ENCODE measurements at regions not wholly inside any gene's neighbourhood (a gene's known extent, or its start where the extent isn't known, plus 50 kb on each side); places are given as distances from the start of the nearest gene placed in this dataset.
A peak's percentile ranks its signal among the peaks of the same experiment; 100 is the strongest.

DNA sequence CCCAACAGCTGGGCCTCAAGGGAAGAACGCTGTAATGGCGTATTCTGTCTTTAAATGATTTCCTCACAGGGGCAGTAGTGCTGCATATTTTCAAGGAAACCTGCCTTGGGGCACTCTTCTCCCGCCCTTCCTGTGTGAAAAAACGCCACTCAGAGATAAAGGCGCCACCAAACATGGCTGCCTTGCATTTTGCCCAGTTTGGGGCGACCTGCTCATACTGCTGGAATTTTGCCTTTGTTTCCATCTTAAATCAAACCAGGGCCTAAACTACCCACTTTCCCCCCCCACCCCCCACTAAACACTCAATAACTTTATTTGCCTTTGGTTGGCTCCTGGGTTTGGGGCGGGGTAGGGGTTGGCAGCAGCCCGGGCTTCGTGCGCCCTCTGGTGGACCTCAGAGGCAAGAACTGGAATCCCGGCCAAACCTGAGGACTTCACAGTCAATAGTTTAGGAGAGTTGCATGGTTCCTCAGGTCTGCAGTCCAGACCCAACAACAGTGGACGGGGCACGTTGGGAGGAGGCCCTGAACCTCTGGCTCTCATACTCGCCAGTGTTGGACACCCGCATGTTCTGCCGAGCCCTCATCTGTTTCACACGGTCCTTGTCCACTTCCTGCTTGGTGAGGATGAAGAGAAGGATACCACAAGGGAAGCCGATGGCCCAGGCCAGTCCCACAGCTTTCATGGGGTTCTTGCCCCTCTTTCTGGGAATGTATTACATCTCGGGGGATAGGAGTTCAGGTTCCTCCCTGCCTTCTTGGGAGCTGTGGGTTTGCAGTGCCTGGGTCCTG is 220.1 kb upstream of the STK26 start:
- H3K4ac ChIP-seq (ENCODE audit: low read depth, low read length), result no peak overlapping the region
- no peaks in the 10 kb centered on the region for H3K4me1 ChIP-seq (ENCODE audit: control insufficient read depth, low read depth, low read length)
- H3K79me1 ChIP-seq (ENCODE audit: low read length), result no peaks in the 10 kb centered on the region
- H3K9ac ChIP-seq (ENCODE audit: low read length), result no peak overlapping the region
- peak; percentile 28 for DNase-seq
- no peaks in the 10 kb centered on the region for H3K27me3 ChIP-seq (ENCODE audit: insufficient read depth, low read length, poor library complexity)
- no peak overlapping the region for H3K27ac ChIP-seq (ENCODE audit: low read depth, low read length)
- H3K18ac ChIP-seq (ENCODE audit: low read length), result no peak overlapping the region
- no peak overlapping the region for H2AK5ac ChIP-seq (ENCODE audit: low read length)
- H2BK15ac ChIP-seq (replicated peaks; ENCODE audit: low read depth), result no peak overlapping the region
- H3K56ac ChIP-seq (ENCODE audit: low read length), result no peak overlapping the region
- H2BK120ac ChIP-seq (ENCODE audit: low read depth, low read length), result no peak overlapping the region
- H2BK5ac ChIP-seq (ENCODE audit: low read length), result no peak overlapping the region
- H3K4me3 ChIP-seq (ENCODE audit: low read length), result no peak overlapping the region
- H4K8ac ChIP-seq (ENCODE audit: low read depth, low read length), result no peak overlapping the region
- H3K36me3 ChIP-seq (ENCODE audit: control insufficient read depth, insufficient read depth, low read length), result no peaks in the 10 kb centered on the region
- no peak overlapping the region for H3K4me2 ChIP-seq (ENCODE audit: low read length)
- H3K79me2 ChIP-seq (ENCODE audit: control insufficient read depth, insufficient read depth, low read length), result no peaks in the 10 kb centered on the region
- WGBS (ENCODE audit: extremely low coverage, insufficient coverage, low lambda C conversion rate), result no CpG with 5 or more reads among the region's 19 CpGs
- H4K5ac ChIP-seq (ENCODE audit: low read length), result no peak overlapping the region
- no peak overlapping the region for H3K23ac ChIP-seq (ENCODE audit: low read length)

- H3K79me2 ChIP-seq (ENCODE audit: control insufficient read depth, insufficient read depth, low read length), result peaks cover 5% of the 10 kb centered on the region
- WGBS (ENCODE audit: extremely low coverage, insufficient coverage, low lambda C conversion rate), result no CpG with 5 or more reads among the region's 11 CpGs
- no peak overlapping the region for H2BK5ac ChIP-seq (ENCODE audit: low read length)
- H3K56ac ChIP-seq (ENCODE audit: low read length), result no peak overlapping the region
- no peak overlapping the region for H2AK5ac ChIP-seq (ENCODE audit: low read length)
- no peak overlapping the region for H3K23ac ChIP-seq (ENCODE audit: low read length)
- H2BK15ac ChIP-seq (replicated peaks; ENCODE audit: low read depth), result no peak overlapping the region
- H2BK120ac ChIP-seq (ENCODE audit: low read depth, low read length), result no peak overlapping the region
- H3K4me3 ChIP-seq (ENCODE audit: low read length), result no peak overlapping the region
- no peaks in the 10 kb centered on the region for H3K27me3 ChIP-seq (ENCODE audit: insufficient read depth, low read length, poor library complexity)
- no peak overlapping the region for H4K8ac ChIP-seq (ENCODE audit: low read depth, low read length)
- no peak overlapping the region for H3K18ac ChIP-seq (ENCODE audit: low read length)
- no peak overlapping the region for H3K9ac ChIP-seq (ENCODE audit: low read length)
- H3K36me3 ChIP-seq (ENCODE audit: control insufficient read depth, insufficient read depth, low read length), result peaks cover 2% of the 10 kb centered on the region
- H3K79me1 ChIP-seq (ENCODE audit: low read length), result no peaks in the 10 kb centered on the region
- no peak overlapping the region for H4K5ac ChIP-seq (ENCODE audit: low read length)
- no peak overlapping the region for H3K4ac ChIP-seq (ENCODE audit: low read depth, low read length)
- no peak overlapping the region for H3K4me2 ChIP-seq (ENCODE audit: low read length)
- H3K27ac ChIP-seq (ENCODE audit: low read depth, low read length), result no peak overlapping the region
- no peaks in the 10 kb centered on the region for H3K4me1 ChIP-seq (ENCODE audit: control insufficient read depth, low read depth, low read length)
- no peak for DNase-seq
Observed at GRCh38 chrX:131812847-131813825, 210.0 kb upstream of the STK26 start.

- Histone ChIP-seq H3K79me1 (ENCODE audit: low read length) (no peaks in the 10 kb centered on the region), H2BK5ac (ENCODE audit: low read length) (no peak overlapping the region), H3K18ac (ENCODE audit: low read length) (no peak overlapping the region), H2BK120ac (ENCODE audit: low read depth, low read length) (no peak overlapping the region), H3K23ac (ENCODE audit: low read length) (no peak overlapping the region), H3K4ac (ENCODE audit: low read depth, low read length) (no peak overlapping the region), H3K79me2 (ENCODE audit: control insufficient read depth, insufficient read depth, low read length) (peaks cover 9% of the 10 kb centered on the region), H2AK5ac (ENCODE audit: low read length) (no peak overlapping the region), H3K4me2 (ENCODE audit: low read length) (no peak overlapping the region), H3K4me1 (ENCODE audit: control insufficient read depth, low read depth, low read length) (no peaks in the 10 kb centered on the region), H3K27me3 (ENCODE audit: insufficient read depth, low read length, poor library complexity) (no peaks in the 10 kb centered on the region), H3K56ac (ENCODE audit: low read length) (no peak overlapping the region), H3K4me3 (ENCODE audit: low read length) (no peak overlapping the region), H3K27ac (ENCODE audit: low read depth, low read length) (no peak overlapping the region), H3K36me3 (ENCODE audit: control insufficient read depth, insufficient read depth, low read length) (peaks cover 2% of the 10 kb centered on the region), H4K5ac (ENCODE audit: low read length) (no peak overlapping the region), H4K8ac (ENCODE audit: low read depth, low read length) (no peak overlapping the region), H3K9ac (ENCODE audit: low read length) (no peak overlapping the region), H2BK15ac (replicated peaks; ENCODE audit: low read depth) (no peak overlapping the region)
- WGBS (ENCODE audit: extremely low coverage, insufficient coverage, low lambda C conversion rate), result no CpG with 5 or more reads among the region's 9 CpGs
- no peak for DNase-seq
Observed at GRCh38 chrX:131816551-131817136, 206.5 kb upstream of the STK26 start.

DNA sequence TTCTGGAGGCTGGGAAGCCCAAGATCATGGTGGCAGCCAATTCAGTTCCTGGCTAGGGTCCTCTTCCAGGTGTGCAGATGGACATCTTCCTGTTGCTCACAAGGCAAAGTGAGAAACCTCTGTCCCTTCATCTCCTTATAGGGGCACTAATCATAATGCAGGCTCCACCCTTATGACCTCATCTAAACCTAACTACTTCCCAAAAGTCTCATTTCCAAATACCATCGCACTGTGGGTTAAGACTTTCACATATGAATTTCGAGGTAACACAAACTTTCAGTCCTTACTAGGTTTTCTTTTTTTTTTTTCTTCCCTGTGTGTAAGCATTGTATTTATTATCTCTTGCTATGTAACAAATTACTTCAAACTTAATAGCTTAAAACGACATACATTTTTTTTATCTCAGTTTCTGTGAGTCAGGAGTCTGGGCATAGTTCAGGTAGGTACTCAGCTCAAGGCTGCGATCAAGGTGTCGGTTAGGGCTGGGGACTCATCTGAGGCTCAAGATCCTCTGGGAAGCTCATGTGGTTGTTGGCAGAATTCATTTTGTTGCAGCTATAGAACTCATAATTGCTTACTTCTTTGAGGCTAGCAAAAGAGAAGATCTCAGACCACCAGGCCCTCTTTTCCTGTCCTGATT is 204.7 kb upstream of the STK26 start:
- Histone ChIP-seq H2BK15ac (replicated peaks; ENCODE audit: low read depth) (no peak overlapping the region), H4K5ac (ENCODE audit: low read length) (no peak overlapping the region), H3K23ac (ENCODE audit: low read length) (no peak overlapping the region), H3K27ac (ENCODE audit: low read depth, low read length) (no peak overlapping the region), H3K4me2 (ENCODE audit: low read length) (no peak overlapping the region), H3K18ac (ENCODE audit: low read length) (no peak overlapping the region), H3K4me3 (ENCODE audit: low read length) (no peak overlapping the region), H4K8ac (ENCODE audit: low read depth, low read length) (no peak overlapping the region), H2BK5ac (ENCODE audit: low read length) (no peak overlapping the region), H3K79me2 (ENCODE audit: control insufficient read depth, insufficient read depth, low read length) (peaks cover 18% of the 10 kb centered on the region), H3K27me3 (ENCODE audit: insufficient read depth, low read length, poor library complexity) (no peaks in the 10 kb centered on the region), H3K9ac (ENCODE audit: low read length) (no peak overlapping the region), H3K36me3 (ENCODE audit: control insufficient read depth, insufficient read depth, low read length) (peaks cover 2% of the 10 kb centered on the region), H3K79me1 (ENCODE audit: low read length) (no peaks in the 10 kb centered on the region), H3K4ac (ENCODE audit: low read depth, low read length) (no peak overlapping the region), H2AK5ac (ENCODE audit: low read length) (no peak overlapping the region), H3K56ac (ENCODE audit: low read length) (no peak overlapping the region), H3K4me1 (ENCODE audit: control insufficient read depth, low read depth, low read length) (no peaks in the 10 kb centered on the region), H2BK120ac (ENCODE audit: low read depth, low read length) (no peak overlapping the region)
- DNase-seq, result no peak
- whole genome bisulfite sequencing (ENCODE audit: extremely low coverage, insufficient coverage, low lambda C conversion rate), result no CpG with 5 or more reads among the region's 5 CpGs

GRCh38 chrX:131821945-131822622 is 201.0 kb upstream of the STK26 start:
- H3K27ac ChIP-seq (ENCODE audit: low read depth, low read length), result no peak overlapping the region
- no peaks in the 10 kb centered on the region for H3K27me3 ChIP-seq (ENCODE audit: insufficient read depth, low read length, poor library complexity)
- H3K4me3 ChIP-seq (ENCODE audit: low read length), result no peak overlapping the region
- H3K9ac ChIP-seq (ENCODE audit: low read length), result no peak overlapping the region
- no peaks in the 10 kb centered on the region for H3K4me1 ChIP-seq (ENCODE audit: control insufficient read depth, low read depth, low read length)
- no peaks in the 10 kb centered on the region for H3K36me3 ChIP-seq (ENCODE audit: control insufficient read depth, insufficient read depth, low read length)
- H3K23ac ChIP-seq (ENCODE audit: low read length), result no peak overlapping the region
- no peak overlapping the region for H2AK5ac ChIP-seq (ENCODE audit: low read length)
- WGBS (ENCODE audit: extremely low coverage, insufficient coverage, low lambda C conversion rate), result no CpG with 5 or more reads among the region's 22 CpGs
- no peak for DNase-seq
- no peak overlapping the region for H4K8ac ChIP-seq (ENCODE audit: low read depth, low read length)
- H3K79me2 ChIP-seq (ENCODE audit: control insufficient read depth, insufficient read depth, low read length), result peaks cover 42% of the 10 kb centered on the region
- H2BK15ac ChIP-seq (replicated peaks; ENCODE audit: low read depth), result no peak overlapping the region
- no peak overlapping the region for H2BK5ac ChIP-seq (ENCODE audit: low read length)
- H3K4me2 ChIP-seq (ENCODE audit: low read length), result no peak overlapping the region
- H2BK120ac ChIP-seq (ENCODE audit: low read depth, low read length), result no peak overlapping the region
- H3K79me1 ChIP-seq (ENCODE audit: low read length), result no peaks in the 10 kb centered on the region
- H4K5ac ChIP-seq (ENCODE audit: low read length), result no peak overlapping the region
- H3K56ac ChIP-seq (ENCODE audit: low read length), result no peak overlapping the region
- no peak overlapping the region for H3K18ac ChIP-seq (ENCODE audit: low read length)
- no peak overlapping the region for H3K4ac ChIP-seq (ENCODE audit: low read depth, low read length)
